ELR (cell line): ENCODE measurements at regions not wholly inside any gene's neighbourhood (a gene's known extent, or its start where the extent isn't known, plus 50 kb on each side); places are given as distances from the start of the nearest gene placed in this dataset.

Experiments
- DNase-seq: peaks from one replicate; pipeline ENCODE4 v3.0.0-alpha.2; 2015; ENCODE audit warnings: low read depth

- no peak for DNase-seq
Measured at GRCh38 chr12:115174920-115175319, 490.9 kb upstream of the TBX3 start.

GRCh38 chr12:115172521-115172920, 488.5 kb upstream of the TBX3 start:
- no peak for DNase-seq

- DNase-seq = no peak
Measured at GRCh38 chr12:115169981-115170380, 486.0 kb upstream of the TBX3 start.

- DNase-seq = peak; percentile 59
Measured at GRCh38 chr12:115166698-115167315, 482.8 kb upstream of the TBX3 start.

GRCh38 chr12:115163710-115164109, 479.7 kb upstream of the TBX3 start:
- no peak for DNase-seq

- DNase-seq = no peak
Measured at GRCh38 chr12:115160271-115161128, 476.5 kb upstream of the TBX3 start.

- DNase-seq = no peak
Measured at GRCh38 chr12:115158816-115159215, 474.8 kb upstream of the TBX3 start.

- peak; percentile 99 for DNase-seq
Measured at GRCh38 chr12:115155665-115156645, 472.0 kb upstream of the TBX3 start.

- DNase-seq = peak; percentile 98
Measured at GRCh38 chr12:115149685-115150378, 465.9 kb upstream of the TBX3 start.

- DNase-seq = peak; percentile 70
Measured at GRCh38 chr12:115149279-115149678, 465.3 kb upstream of the TBX3 start.

- no peak for DNase-seq
Measured at GRCh38 chr12:115147916-115148315, 463.9 kb upstream of the TBX3 start.

- no peak for DNase-seq
Measured at GRCh38 chr12:115146453-115146852, 462.5 kb upstream of the TBX3 start.

- DNase-seq = no peak
Measured at GRCh38 chr12:115144425-115144824, 460.4 kb upstream of the TBX3 start.

- no peak for DNase-seq
Measured at GRCh38 chr12:115140981-115141655, 457.1 kb upstream of the TBX3 start.

GRCh38 chr12:115137812-115138521, 454.0 kb upstream of the TBX3 start:
- no peak for DNase-seq

- DNase-seq = no peak
Measured at GRCh38 chr12:115135800-115136211, 451.8 kb upstream of the TBX3 start.

GRCh38 chr12:115134298-115134697, 450.3 kb upstream of the TBX3 start:
- no peak for DNase-seq

GRCh38 chr12:115132905-115133304, 448.9 kb upstream of the TBX3 start:
- DNase-seq = no peak

GRCh38 chr12:115132145-115132544, 448.2 kb upstream of the TBX3 start:
- DNase-seq = peak; percentile 68

- DNase-seq = no peak
Measured at GRCh38 chr12:115129727-115130126, 445.8 kb upstream of the TBX3 start.
